ENCODE measurements at regions not wholly inside any gene's neighbourhood (a gene's known extent, or its start where the extent isn't known, plus 50 kb on each side); places are given as distances from the start of the nearest gene placed in this dataset.

- intact Hi-C loops (cut with micrococcal nuclease): no loop called here
- Mint-ChIP-seq H3K9me3 (ENCODE audit: insufficient read depth) (peaks cover 4% of the 10 kb centered on the region), H3K27ac (no peak overlapping the region), H3K27me3 (no peaks in the 10 kb centered on the region), H3K4me1 (no peaks in the 10 kb centered on the region), H3K4me3 (no peak overlapping the region)
- TF ChIP-seq EZH2 (IDR thresholded peaks at IDR 0.05; ENCODE audit: borderline replicate concordance, insufficient read depth, low read depth, low read length, poor library complexity, severe bottlenecking) (no peak), CTCF (IDR thresholded peaks at IDR 0.05) (no peak)
- Histone ChIP-seq H3K79me2 (ENCODE audit: control insufficient read depth, insufficient read depth, low read length) (no peaks in the 10 kb centered on the region), H3K27me3 (replicated peaks in 1 of 4; ENCODE audit: control extremely low read depth in 1 of 4, control insufficient read depth in 3 of 4, insufficient read depth in 4 of 4, low read length in 3 of 4) (no peaks in the 10 kb centered on the region), H3K4me2 (replicated peaks; ENCODE audit: low read depth, low read length, poor library complexity, severe bottlenecking) (no peak overlapping the region), H3K36me3 (replicated peaks in 1 of 2; ENCODE audit: control extremely low read depth in 1 of 2, control insufficient read depth in 1 of 2, extremely low read depth in 1 of 2, insufficient read depth in 2 of 2, low read length in 1 of 2) (no peaks in the 10 kb centered on the region), H2AFZ (ENCODE audit: insufficient read depth, low read depth, low read length, poor library complexity, severe bottlenecking) (no peak overlapping the region), H3K9me3 (ENCODE audit: control extremely low read depth in 1 of 3, control insufficient read depth in 2 of 3, insufficient read depth in 1 of 3, low read length in 2 of 3) (peaks cover 0 to 73% (median 0%) of the 10 kb centered on the region in 3 donors), H3K27ac (ENCODE audit: low read length in 2 of 2) (no peak overlapping the region), H3K4me1 (ENCODE audit: control insufficient read depth in 2 of 2, insufficient read depth in 2 of 2, low read length in 2 of 2) (no peaks in the 10 kb centered on the region), H3K9ac (ENCODE audit: low read length) (no peak overlapping the region), H4K20me1 (ENCODE audit: control insufficient read depth, insufficient read depth, low read length, poor library complexity, severe bottlenecking) (no peaks in the 10 kb centered on the region), H3K4me3 (ENCODE audit: control extremely low read depth in 1 of 5, extremely low read depth in 1 of 5, insufficient read depth in 1 of 5, low read depth in 2 of 5, low read length in 4 of 5) (no peak overlapping the region)
- ATAC-seq (ENCODE audit: low read depth) (no peak), DNase-seq (no peak)
- CTCF ChIA-PET: no interaction called here
- 46% methylated on average over 3 of the region's 3 CpGs for WGBS (ENCODE audit: insufficient coverage)
- POLR2A ChIA-PET: no interaction called here
Observed at GRCh38 chr16:35185366-35186044, 1726.1 kb downstream of the TP53TG3F start.

- no peak for TF ChIP-seq CTCF (IDR thresholded peaks at IDR 0.05)
- Histone ChIP-seq H2AFZ (ENCODE audit: insufficient read depth, low read depth, low read length, poor library complexity, severe bottlenecking) (no peak overlapping the region), H3K9me3 (ENCODE audit: control extremely low read depth in 1 of 3, control insufficient read depth in 2 of 3, insufficient read depth in 1 of 3, low read length in 2 of 3) (peaks cover 0 to 69% (median 0%) of the 10 kb centered on the region in 3 donors), H3K27ac (ENCODE audit: low read length in 2 of 2) (no peak overlapping the region), H3K79me2 (ENCODE audit: control insufficient read depth, insufficient read depth, low read length) (no peaks in the 10 kb centered on the region), H3K9ac (ENCODE audit: low read length) (no peak overlapping the region), H3K27me3 (replicated peaks in 1 of 4; ENCODE audit: control extremely low read depth in 1 of 4, control insufficient read depth in 3 of 4, insufficient read depth in 4 of 4, low read length in 3 of 4) (no peaks in the 10 kb centered on the region), H3K36me3 (replicated peaks in 1 of 2; ENCODE audit: control extremely low read depth in 1 of 2, control insufficient read depth in 1 of 2, extremely low read depth in 1 of 2, insufficient read depth in 2 of 2, low read length in 1 of 2) (no peaks in the 10 kb centered on the region), H3K4me2 (replicated peaks; ENCODE audit: low read depth, low read length, poor library complexity, severe bottlenecking) (no peak overlapping the region), H3K4me1 (ENCODE audit: control insufficient read depth in 2 of 2, insufficient read depth in 2 of 2, low read length in 2 of 2) (no peaks in the 10 kb centered on the region), H4K20me1 (ENCODE audit: control insufficient read depth, insufficient read depth, low read length, poor library complexity, severe bottlenecking) (no peaks in the 10 kb centered on the region), H3K4me3 (ENCODE audit: control extremely low read depth in 1 of 5, extremely low read depth in 1 of 5, insufficient read depth in 1 of 5, low read depth in 2 of 5, low read length in 4 of 5) (no peak overlapping the region)
- H3K27me3 Mint-ChIP-seq: no peaks in the 10 kb centered on the region
- H3K9me3 Mint-ChIP-seq (ENCODE audit: insufficient read depth): peaks cover 4% of the 10 kb centered on the region
- ChIA-PET CTCF (no interaction called here), POLR2A (no interaction called here)
- no peak overlapping the region for H3K4me3 Mint-ChIP-seq
- H3K27ac Mint-ChIP-seq: no peak overlapping the region
- intact Hi-C loops (cut with micrococcal nuclease): no loop called here
- no peaks in the 10 kb centered on the region for H3K4me1 Mint-ChIP-seq
- no peak for ATAC-seq (ENCODE audit: low read depth)
- DNase-seq: no peak
Observed at GRCh38 chr16:35186045-35186759, 1726.8 kb downstream of the TP53TG3F start.

Data from B cell (primary cell).